NCI-H82 treated with DMSO at 0.1 percent for 48 hours (cell line): ENCODE measurements at regions not wholly inside any gene's neighbourhood (a gene's known extent, or its start where the extent isn't known, plus 50 kb on each side); places are given as distances from the start of the nearest gene placed in this dataset.
"Not testable (repeated sequence)": the region's sequence is repeated elsewhere in the genome, so short reads cannot be mapped to it uniquely, and the experiment has no call there.

Experiments
- DNase-seq: peaks from one replicate; lab custom pipeline; 2025; ENCODE audit not compliant: unreplicated experiment; lab: John Stamatoyannopoulos, UW

- not testable (repeated sequence) for DNase-seq
Measured at GRCh38 chr12:105682821-105683220, 352.3 kb downstream of the C12orf75 start.

- not testable (repeated sequence) for DNase-seq
Measured at GRCh38 chr12:105683836-105684235, 353.3 kb downstream of the C12orf75 start.

- DNase-seq, result no peak
Measured at GRCh38 chr12:105698075-105698474, 367.6 kb downstream of the C12orf75 start.

GRCh38 chr12:105699209-105699608 is 368.7 kb downstream of the C12orf75 start:
- DNase-seq, result no peak

GRCh38 chr12:105704787-105705186 is 374.3 kb downstream of the C12orf75 start:
- DNase-seq, result no peak

- DNase-seq, result no peak
Measured at GRCh38 chr12:105705235-105705634, 374.7 kb downstream of the C12orf75 start.

GRCh38 chr12:105705765-105706164 is 375.3 kb downstream of the C12orf75 start:
- DNase-seq, result peak; percentile 9

GRCh38 chr12:105706321-105706972 is 376.0 kb downstream of the C12orf75 start:
- no peak for DNase-seq

- no peak for DNase-seq
Measured at GRCh38 chr12:105706973-105707334, 376.5 kb downstream of the C12orf75 start.

- DNase-seq, result peak; percentile 37
Measured at GRCh38 chr12:105713606-105714305, 383.3 kb downstream of the C12orf75 start.

GRCh38 chr12:105716621-105717020 is 386.1 kb downstream of the C12orf75 start:
- no peak for DNase-seq

- peak; percentile 34 for DNase-seq
Measured at GRCh38 chr12:105721051-105721825, 390.7 kb downstream of the C12orf75 start.

- no peak for DNase-seq
Measured at GRCh38 chr12:105721891-105722290, 391.4 kb downstream of the C12orf75 start.

GRCh38 chr12:105723066-105723465 is 392.6 kb downstream of the C12orf75 start:
- peak; percentile 31 for DNase-seq

GRCh38 chr12:105723494-105723893 is 393.0 kb downstream of the C12orf75 start:
- DNase-seq, result no peak

GRCh38 chr12:105724641-105725040 is 394.1 kb downstream of the C12orf75 start:
- no peak for DNase-seq

GRCh38 chr12:105725054-105725453 is 394.6 kb downstream of the C12orf75 start:
- DNase-seq, result no peak

- no peak for DNase-seq
Measured at GRCh38 chr12:105729181-105729771, 398.8 kb downstream of the C12orf75 start.

GRCh38 chr12:105729926-105730325 is 399.4 kb downstream of the C12orf75 start:
- DNase-seq, result no peak

GRCh38 chr12:105733579-105733978 is 403.1 kb downstream of the C12orf75 start:
- DNase-seq, result no peak

- DNase-seq, result peak; percentile 80
Measured at GRCh38 chr12:105736498-105736897, 402.3 kb downstream of the NUAK1 start.
